Activated T-cell treated with anti-CD3 and anti-CD28 coated beads, Interleukin-2, amount 50 U/mL, for 4 hours (primary cell): ENCODE measurements at regions not wholly inside any gene's neighbourhood (a gene's known extent, or its start where the extent isn't known, plus 50 kb on each side); places are given as distances from the start of the nearest gene placed in this dataset.

Experiments
- ATAC-seq, 2 donors: fragments of 200-7000 bp; cut with Tn5 transposase; one replicate each; pipeline ENCODE4 v1.10.0; 2021
- DNase-seq: peaks from one replicate; pipeline ENCODE4 v3.0.0-alpha.2; 2020
- H3K27me3 Mint-ChIP-seq: one replicate; pipeline ENCODE4 v1.8.0; 2021; ENCODE audit warnings: low read depth, mixed read lengths
- H3K36me3 Mint-ChIP-seq: one replicate; pipeline ENCODE4 v1.8.0; 2022; ENCODE audit warnings: mixed read lengths; ENCODE audit not compliant: insufficient read depth
- H3K4me1 Mint-ChIP-seq: one replicate; pipeline ENCODE4 v1.8.0; 2021; ENCODE audit warnings: low read depth, mixed read lengths
- H3K4me3 Mint-ChIP-seq: one replicate; pipeline ENCODE4 v1.8.0; 2021; ENCODE audit warnings: mild to moderate bottlenecking, moderate library complexity, mixed read lengths
- H3K9me3 Mint-ChIP-seq: one replicate; pipeline ENCODE4 v1.8.0; 2021; ENCODE audit warnings: mixed read lengths

- Mint-ChIP-seq H3K4me3 (no peak overlapping the region), H3K4me1 (no peaks in the 10 kb centered on the region), H3K36me3 (no peaks in the 10 kb centered on the region), H3K27me3 (no peaks in the 10 kb centered on the region), H3K9me3 (no peaks in the 10 kb centered on the region)
- DNase-seq (no peak), ATAC-seq (no peak)
Measured at GRCh38 chr6:54633601-54634000, 213.0 kb upstream of the FAM83B start.

- Mint-ChIP-seq H3K4me3 (no peak overlapping the region), H3K4me1 (no peaks in the 10 kb centered on the region), H3K9me3 (no peaks in the 10 kb centered on the region), H3K27me3 (no peaks in the 10 kb centered on the region), H3K36me3 (no peaks in the 10 kb centered on the region)
- DNase-seq, result no peak
- no peak for ATAC-seq
Measured at GRCh38 chr6:54640911-54641310, 205.7 kb upstream of the FAM83B start.

- H3K9me3 Mint-ChIP-seq, result no peaks in the 10 kb centered on the region
- no peaks in the 10 kb centered on the region for H3K36me3 Mint-ChIP-seq
- H3K4me3 Mint-ChIP-seq, result no peak overlapping the region
- DNase-seq (no peak), ATAC-seq (no peak)
- no peaks in the 10 kb centered on the region for H3K27me3 Mint-ChIP-seq
- no peaks in the 10 kb centered on the region for H3K4me1 Mint-ChIP-seq
Measured at GRCh38 chr6:54646069-54646950, 200.3 kb upstream of the FAM83B start.

- H3K4me3 Mint-ChIP-seq, result no peak overlapping the region
Measured at GRCh38 chr6:54646951-54647664, 199.5 kb upstream of the FAM83B start.

GRCh38 chr6:54654381-54654780, 192.2 kb upstream of the FAM83B start:
- Mint-ChIP-seq H3K9me3 (peaks cover 11% of the 10 kb centered on the region), H3K4me1 (no peaks in the 10 kb centered on the region), H3K36me3 (no peaks in the 10 kb centered on the region), H3K4me3 (no peak overlapping the region), H3K27me3 (no peaks in the 10 kb centered on the region)
- no peak for DNase-seq
- ATAC-seq, result no peak

More at GRCh38 chr6:54646951-54647664, 199.5 kb upstream of the FAM83B start:
- H3K27me3 Mint-ChIP-seq, result no peaks in the 10 kb centered on the region
- H3K9me3 Mint-ChIP-seq, result no peaks in the 10 kb centered on the region
- DNase-seq (no peak), ATAC-seq (no peak)
- no peaks in the 10 kb centered on the region for H3K36me3 Mint-ChIP-seq
- H3K4me1 Mint-ChIP-seq, result no peaks in the 10 kb centered on the region

GRCh38 chr6:54655162-54655561, 191.4 kb upstream of the FAM83B start:
- H3K9me3 Mint-ChIP-seq, result peaks cover 12% of the 10 kb centered on the region
- H3K4me1 Mint-ChIP-seq, result no peaks in the 10 kb centered on the region
- no peak for ATAC-seq
- H3K27me3 Mint-ChIP-seq, result no peaks in the 10 kb centered on the region
- H3K36me3 Mint-ChIP-seq, result no peaks in the 10 kb centered on the region
- no peak for DNase-seq
- H3K4me3 Mint-ChIP-seq, result no peak overlapping the region

- Mint-ChIP-seq H3K4me3 (no peak overlapping the region), H3K36me3 (no peaks in the 10 kb centered on the region), H3K27me3 (no peaks in the 10 kb centered on the region), H3K9me3 (peaks cover 10% of the 10 kb centered on the region), H3K4me1 (no peaks in the 10 kb centered on the region)
- ATAC-seq, result no peak
- no peak for DNase-seq
Measured at GRCh38 chr6:54665278-54665677, 181.3 kb upstream of the FAM83B start.

GRCh38 chr6:54680531-54680930, 166.0 kb upstream of the FAM83B start:
- peaks cover 10% of the 10 kb centered on the region for H3K9me3 Mint-ChIP-seq
- H3K27me3 Mint-ChIP-seq, result no peaks in the 10 kb centered on the region
- no peaks in the 10 kb centered on the region for H3K36me3 Mint-ChIP-seq
- H3K4me1 Mint-ChIP-seq, result no peaks in the 10 kb centered on the region
- H3K4me3 Mint-ChIP-seq, result no peak overlapping the region
- DNase-seq (no peak), ATAC-seq (no peak)

GRCh38 chr6:54681267-54681666, 165.3 kb upstream of the FAM83B start:
- H3K36me3 Mint-ChIP-seq, result no peaks in the 10 kb centered on the region
- H3K4me3 Mint-ChIP-seq, result no peak overlapping the region
- ATAC-seq (no peak), DNase-seq (no peak)
- H3K4me1 Mint-ChIP-seq, result no peaks in the 10 kb centered on the region
- peaks cover 10% of the 10 kb centered on the region for H3K9me3 Mint-ChIP-seq
- H3K27me3 Mint-ChIP-seq, result no peaks in the 10 kb centered on the region

- Mint-ChIP-seq H3K9me3 (peaks cover 10% of the 10 kb centered on the region), H3K27me3 (no peaks in the 10 kb centered on the region), H3K36me3 (no peaks in the 10 kb centered on the region), H3K4me3 (no peak overlapping the region), H3K4me1 (no peaks in the 10 kb centered on the region)
- ATAC-seq, result no peak
- no peak for DNase-seq
Measured at GRCh38 chr6:54681987-54682386, 164.6 kb upstream of the FAM83B start.

- Mint-ChIP-seq H3K4me3 (no peak overlapping the region), H3K4me1 (no peaks in the 10 kb centered on the region), H3K36me3 (no peaks in the 10 kb centered on the region), H3K9me3 (no peaks in the 10 kb centered on the region), H3K27me3 (no peaks in the 10 kb centered on the region)
- no peak for DNase-seq
- no peak for ATAC-seq
Measured at GRCh38 chr6:54689620-54690019, 157.0 kb upstream of the FAM83B start.

- Mint-ChIP-seq H3K4me1 (no peaks in the 10 kb centered on the region), H3K4me3 (no peak overlapping the region), H3K27me3 (no peaks in the 10 kb centered on the region), H3K9me3 (no peaks in the 10 kb centered on the region), H3K36me3 (no peaks in the 10 kb centered on the region)
- no peak for DNase-seq
- ATAC-seq, result no peak
Measured at GRCh38 chr6:54690596-54690995, 156.0 kb upstream of the FAM83B start.

- Mint-ChIP-seq H3K4me1 (no peaks in the 10 kb centered on the region), H3K27me3 (no peaks in the 10 kb centered on the region), H3K9me3 (no peaks in the 10 kb centered on the region), H3K4me3 (no peak overlapping the region), H3K36me3 (no peaks in the 10 kb centered on the region)
- ATAC-seq (no peak), DNase-seq (no peak)
Measured at GRCh38 chr6:54694928-54695532, 151.5 kb upstream of the FAM83B start.

- Mint-ChIP-seq H3K4me1 (no peaks in the 10 kb centered on the region), H3K9me3 (no peaks in the 10 kb centered on the region), H3K36me3 (no peaks in the 10 kb centered on the region), H3K4me3 (no peak overlapping the region), H3K27me3 (no peaks in the 10 kb centered on the region)
- DNase-seq (no peak), ATAC-seq (no peak)
Measured at GRCh38 chr6:54695815-54696214, 150.8 kb upstream of the FAM83B start.

GRCh38 chr6:54697424-54697823, 149.1 kb upstream of the FAM83B start:
- no peaks in the 10 kb centered on the region for H3K27me3 Mint-ChIP-seq

More at GRCh38 chr6:54697424-54697823, 149.1 kb upstream of the FAM83B start:
- ATAC-seq (no peak), DNase-seq (no peak)
- no peaks in the 10 kb centered on the region for H3K36me3 Mint-ChIP-seq
- no peak overlapping the region for H3K4me3 Mint-ChIP-seq
- no peaks in the 10 kb centered on the region for H3K9me3 Mint-ChIP-seq
- no peaks in the 10 kb centered on the region for H3K4me1 Mint-ChIP-seq
